RWPE2 (cell line): ENCODE measurements at regions not wholly inside any gene's neighbourhood (a gene's known extent, or its start where the extent isn't known, plus 50 kb on each side); places are given as distances from the start of the nearest gene placed in this dataset.
A peak's percentile ranks its signal among the peaks of the same experiment; 100 is the strongest.
"Not testable (repeated sequence)": the region's sequence is repeated elsewhere in the genome, so short reads cannot be mapped to it uniquely, and the experiment has no call there.

Experiments used
- ATAC-seq: fragments of 200-7000 bp; cut with Tn5 transposase; 3 replicates; pipeline ENCODE4 v1.9.1; 2021; ENCODE audit warnings: low read depth
- DNase-seq: peaks from one replicate; pipeline ENCODE4 v3.0.0-alpha.2; 2020; ENCODE audit warnings: low spot score
- H3K27ac ChIP-seq: fragments of 450-650 bp; 2 replicates; pipeline ENCODE4 v1.5.1; 2017; ENCODE audit warnings: mild to moderate bottlenecking; ENCODE audit not compliant: poor library complexity, severe bottlenecking
- H3K27me3 ChIP-seq: fragments of 250-450 bp; sonication (Bioruptor Pico); 2 replicates; pipeline ENCODE4 v1.5.1; 2021; ENCODE audit warnings: mild to moderate bottlenecking, moderate library complexity; ENCODE audit not compliant: insufficient read depth, poor library complexity, severe bottlenecking
- H3K36me3 ChIP-seq: fragments of 250-450 bp; sonication (Bioruptor Pico); 2 replicates; pipeline ENCODE4 v1.5.1; 2020; ENCODE audit warnings: low read depth, mild to moderate bottlenecking, moderate library complexity
- H3K4me1 ChIP-seq: fragments of 250-450 bp; sonication (Bioruptor Pico); 2 replicates; pipeline ENCODE4 v1.5.1; 2021; ENCODE audit warnings: mild to moderate bottlenecking, moderate library complexity; ENCODE audit not compliant: insufficient read depth, poor library complexity, severe bottlenecking
- H3K4me3 ChIP-seq: fragments of 250-450 bp; sonication (Bioruptor Pico); 2 replicates; pipeline ENCODE4 v1.5.1; 2021; ENCODE audit warnings: mild to moderate bottlenecking, moderate library complexity; ENCODE audit not compliant: severe bottlenecking
- H3K9me3 ChIP-seq: fragments of 250-450 bp; sonication (Bioruptor Pico); 2 replicates; pipeline ENCODE4 v1.5.1; 2021; ENCODE audit warnings: mild to moderate bottlenecking, moderate library complexity; ENCODE audit not compliant: severe bottlenecking
- TF ChIP-seq, protein P1 (sequence below): fragments of 450-650 bp; IDR thresholded peaks from one replicate; pipeline ENCODE4 v1.5.1; 2017; ENCODE audit warnings: mild to moderate bottlenecking, moderate library complexity; ENCODE audit not compliant: poor library complexity, severe bottlenecking

DNA sequence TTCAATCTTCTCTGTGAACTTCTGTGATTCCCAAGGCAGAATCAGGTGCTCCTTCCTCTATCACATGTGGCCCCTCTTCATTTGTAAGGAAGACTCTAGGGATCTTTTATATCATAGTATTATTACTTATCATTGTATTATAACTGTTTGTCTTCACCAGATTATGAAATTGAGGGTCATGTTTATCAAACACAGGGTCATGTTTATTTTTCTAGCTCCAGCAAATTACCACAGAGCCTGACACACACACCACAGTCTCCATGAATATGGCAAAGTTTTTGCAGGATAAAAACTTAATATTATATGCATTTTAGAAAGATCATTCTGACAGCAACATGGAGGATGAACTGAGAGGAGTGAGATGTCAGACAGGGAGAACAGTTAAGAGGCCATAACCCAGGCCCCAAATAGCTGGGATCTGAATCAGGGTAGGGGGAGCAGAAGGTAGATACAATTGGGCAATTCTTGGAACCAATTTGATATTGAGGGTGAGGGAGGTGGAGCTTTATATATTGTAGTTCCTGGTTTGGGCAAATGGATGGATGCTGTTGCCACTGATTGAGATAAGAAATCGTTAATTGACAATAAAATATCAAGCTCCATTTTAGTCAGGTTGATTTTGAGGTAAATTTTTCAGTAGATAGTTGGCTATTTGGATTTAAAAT, 130.7 kb downstream of the DHRS2 start:
- Histone ChIP-seq H3K27me3 (peaks cover 10% of the 10 kb centered on the region), H3K4me3 (no peak overlapping the region), H3K27ac (no peak overlapping the region), H3K36me3 (no peaks in the 10 kb centered on the region), H3K4me1 (no peaks in the 10 kb centered on the region), H3K9me3 (no peaks in the 10 kb centered on the region)
- DNase-seq (no peak), ATAC-seq (no peak)
- TF ChIP-seq, protein P1, sequence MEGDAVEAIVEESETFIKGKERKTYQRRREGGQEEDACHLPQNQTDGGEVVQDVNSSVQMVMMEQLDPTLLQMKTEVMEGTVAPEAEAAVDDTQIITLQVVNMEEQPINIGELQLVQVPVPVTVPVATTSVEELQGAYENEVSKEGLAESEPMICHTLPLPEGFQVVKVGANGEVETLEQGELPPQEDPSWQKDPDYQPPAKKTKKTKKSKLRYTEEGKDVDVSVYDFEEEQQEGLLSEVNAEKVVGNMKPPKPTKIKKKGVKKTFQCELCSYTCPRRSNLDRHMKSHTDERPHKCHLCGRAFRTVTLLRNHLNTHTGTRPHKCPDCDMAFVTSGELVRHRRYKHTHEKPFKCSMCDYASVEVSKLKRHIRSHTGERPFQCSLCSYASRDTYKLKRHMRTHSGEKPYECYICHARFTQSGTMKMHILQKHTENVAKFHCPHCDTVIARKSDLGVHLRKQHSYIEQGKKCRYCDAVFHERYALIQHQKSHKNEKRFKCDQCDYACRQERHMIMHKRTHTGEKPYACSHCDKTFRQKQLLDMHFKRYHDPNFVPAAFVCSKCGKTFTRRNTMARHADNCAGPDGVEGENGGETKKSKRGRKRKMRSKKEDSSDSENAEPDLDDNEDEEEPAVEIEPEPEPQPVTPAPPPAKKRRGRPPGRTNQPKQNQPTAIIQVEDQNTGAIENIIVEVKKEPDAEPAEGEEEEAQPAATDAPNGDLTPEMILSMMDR: no peak

DNA sequence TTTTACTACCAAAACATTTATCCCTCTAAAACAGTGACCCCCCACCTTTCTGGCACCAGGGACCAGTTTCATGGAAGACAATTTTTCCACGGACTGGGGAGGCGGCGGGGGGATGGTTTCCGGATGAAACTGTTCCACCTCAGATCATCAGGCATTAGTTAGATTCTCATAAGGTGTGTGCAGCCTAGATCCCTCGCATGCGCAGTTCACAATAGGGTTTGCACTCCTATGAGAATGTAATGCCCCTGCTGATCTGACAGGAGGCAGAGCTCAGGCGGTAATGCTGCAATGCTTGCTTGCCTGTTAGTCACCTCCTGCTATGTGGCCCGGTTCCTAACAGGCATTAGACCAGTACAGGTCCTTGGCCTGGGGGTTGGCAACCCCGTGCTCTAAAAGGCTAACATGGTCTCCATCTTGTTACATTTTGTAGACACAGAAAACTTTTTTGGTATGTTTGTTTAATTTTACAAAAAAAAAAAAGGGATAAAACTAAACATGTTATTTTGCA, 133.1 kb downstream of the DHRS2 start:
- not testable (repeated sequence) for ATAC-seq, H3K4me1 ChIP-seq, H3K9me3 ChIP-seq, H3K36me3 ChIP-seq, H3K27me3 ChIP-seq, DNase-seq, H3K27ac ChIP-seq, H3K4me3 ChIP-seq

DNA sequence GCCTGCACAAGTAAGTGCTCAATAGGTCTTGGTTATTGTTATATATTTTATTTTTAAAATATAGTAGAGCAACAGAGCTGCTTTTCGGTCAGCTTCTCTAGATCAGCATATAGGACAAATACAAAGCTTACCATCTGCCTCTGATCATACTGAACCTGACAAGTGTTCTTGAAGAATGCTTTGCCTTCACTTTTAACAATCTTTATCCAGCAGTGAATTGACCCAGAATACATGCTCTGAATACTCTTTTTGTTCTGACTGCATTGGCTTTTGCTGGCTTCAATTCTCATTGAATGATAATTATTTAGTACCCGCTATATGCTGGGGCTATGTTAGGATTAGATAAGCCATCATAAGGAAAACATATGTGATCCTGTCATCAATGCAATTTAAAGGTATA, 137.8 kb downstream of the DHRS2 start:
- H3K36me3 ChIP-seq: no peaks in the 10 kb centered on the region
- H3K27me3 ChIP-seq: peaks cover 19% of the 10 kb centered on the region
- no peaks in the 10 kb centered on the region for H3K9me3 ChIP-seq
- DNase-seq: no peak
- ATAC-seq: no peak
- H3K4me1 ChIP-seq: no peaks in the 10 kb centered on the region
- TF ChIP-seq, protein P1: no peak
- H3K4me3 ChIP-seq: no peak overlapping the region
- H3K27ac ChIP-seq: no peak overlapping the region

DNA sequence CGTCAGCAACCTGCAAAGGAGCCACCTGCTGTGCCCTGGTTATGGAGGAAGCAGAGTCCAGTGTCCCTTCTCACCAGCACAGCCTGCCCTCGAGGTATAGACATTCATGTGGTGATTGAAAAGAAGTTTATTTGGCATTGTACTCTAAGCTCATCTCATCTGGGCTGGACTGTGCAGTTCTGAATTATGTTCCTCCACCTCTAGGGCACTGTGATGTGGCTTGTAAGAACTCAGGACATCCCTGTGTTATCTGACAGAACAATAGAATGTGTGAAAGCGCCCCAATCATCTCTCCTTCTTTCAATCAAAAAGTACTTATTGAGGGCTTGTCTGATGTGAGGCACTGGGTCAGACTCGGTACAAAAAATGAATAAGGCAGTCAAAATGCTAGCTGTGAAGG, 140.1 kb downstream of the DHRS2 start:
- ATAC-seq (peak; percentile 19; the same call in 1 of the 3 replicates), DNase-seq (no peak)
- no peaks in the 10 kb centered on the region for H3K36me3 ChIP-seq
- no peaks in the 10 kb centered on the region for H3K4me1 ChIP-seq
- TF ChIP-seq, protein P1: no peak
- H3K4me3 ChIP-seq: no peak overlapping the region
- no peaks in the 10 kb centered on the region for H3K9me3 ChIP-seq
- H3K27ac ChIP-seq: no peak overlapping the region
- peaks cover 37% of the 10 kb centered on the region for H3K27me3 ChIP-seq

DNA sequence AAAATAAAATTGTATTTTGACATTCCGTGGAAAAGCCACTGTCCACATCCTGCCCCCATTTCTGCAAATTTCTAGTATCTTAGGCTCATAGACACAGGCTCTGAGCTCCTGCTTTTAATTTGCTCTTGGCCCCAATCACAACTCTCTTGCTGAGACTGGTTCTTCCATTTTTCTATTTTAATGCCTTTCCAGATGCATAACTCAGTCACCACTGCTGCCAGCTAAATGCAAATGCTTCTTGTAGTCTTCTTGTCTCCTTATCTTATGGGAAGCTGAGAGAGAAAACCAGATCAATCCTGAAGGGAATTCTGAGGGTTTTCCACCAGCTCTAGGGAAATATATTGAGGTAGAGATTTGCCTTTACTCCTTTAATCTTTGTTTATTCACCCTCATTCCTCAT, 149.0 kb downstream of the DHRS2 start:
- Histone ChIP-seq H3K4me3 (no peak overlapping the region), H3K9me3 (no peaks in the 10 kb centered on the region), H3K36me3 (no peaks in the 10 kb centered on the region), H3K27ac (no peak overlapping the region), H3K27me3 (peaks cover 40% of the 10 kb centered on the region), H3K4me1 (no peaks in the 10 kb centered on the region)
- ATAC-seq (no peak), DNase-seq (no peak)
- TF ChIP-seq, protein P1: no peak
